GM21360 (cell line): ENCODE measurements at regions not wholly inside any gene's neighbourhood (a gene's known extent, or its start where the extent isn't known, plus 50 kb on each side); places are given as distances from the start of the nearest gene placed in this dataset.
"Not testable (repeated sequence)": the region's sequence is repeated elsewhere in the genome, so short reads cannot be mapped to it uniquely, and the experiment has no call there.

ENCODE experiments used
- ATAC-seq: cut with Tn5 transposase; IDR thresholded peaks from one replicate; pipeline ENCODE4 v1.9.1; 2021; ENCODE audit warnings: mild to moderate bottlenecking, moderate library complexity; ENCODE audit not compliant: unreplicated experiment

- ATAC-seq: no peak
Observed at GRCh38 chr12:70069221-70070105, 173.8 kb upstream of the CNOT2 start.

DNA sequence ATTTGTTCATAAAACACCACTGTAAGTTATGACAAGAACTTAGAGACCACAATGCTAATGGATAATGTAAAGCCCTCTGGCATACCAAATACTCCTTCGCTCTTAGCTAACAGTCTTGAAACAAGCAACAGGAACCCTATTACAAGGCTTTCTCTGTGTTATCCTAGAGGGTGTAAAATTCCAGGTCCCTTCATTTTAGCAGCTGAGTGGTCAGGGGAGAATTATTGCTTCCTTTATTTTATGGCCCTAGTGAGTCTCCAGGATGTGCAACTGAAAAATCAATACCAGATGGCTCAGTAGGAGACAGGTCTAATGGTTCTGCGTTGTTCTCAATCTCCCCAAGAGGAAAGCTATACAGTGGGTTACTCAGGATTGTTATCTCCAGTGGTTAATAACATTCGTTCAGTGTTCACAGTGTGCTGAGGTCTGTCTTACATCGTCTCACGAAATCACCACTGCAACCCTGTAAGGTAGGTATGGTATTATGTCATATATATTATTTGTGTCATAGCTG is 172.7 kb upstream of the CNOT2 start:
- ATAC-seq: no peak

DNA sequence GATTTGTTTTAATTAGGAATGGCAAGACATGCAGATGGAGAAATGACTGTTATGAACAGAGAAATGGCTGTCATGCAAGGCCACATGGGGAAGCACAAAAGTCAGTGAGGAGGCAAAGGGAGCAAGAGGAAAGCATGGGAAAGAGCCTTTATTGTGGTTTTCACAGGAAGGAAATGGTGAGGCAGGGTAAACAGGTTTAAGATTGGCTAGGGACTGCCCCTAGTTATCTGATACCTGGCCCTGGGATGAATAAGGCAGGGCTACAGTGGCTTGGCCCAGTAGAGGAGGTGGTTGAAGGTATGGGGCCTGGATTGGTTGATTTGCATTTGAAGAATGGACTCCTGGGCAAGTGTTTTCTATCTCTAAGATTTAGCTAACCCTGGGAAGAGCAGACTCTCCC is 168.7 kb upstream of the CNOT2 start:
- ATAC-seq: no peak

DNA sequence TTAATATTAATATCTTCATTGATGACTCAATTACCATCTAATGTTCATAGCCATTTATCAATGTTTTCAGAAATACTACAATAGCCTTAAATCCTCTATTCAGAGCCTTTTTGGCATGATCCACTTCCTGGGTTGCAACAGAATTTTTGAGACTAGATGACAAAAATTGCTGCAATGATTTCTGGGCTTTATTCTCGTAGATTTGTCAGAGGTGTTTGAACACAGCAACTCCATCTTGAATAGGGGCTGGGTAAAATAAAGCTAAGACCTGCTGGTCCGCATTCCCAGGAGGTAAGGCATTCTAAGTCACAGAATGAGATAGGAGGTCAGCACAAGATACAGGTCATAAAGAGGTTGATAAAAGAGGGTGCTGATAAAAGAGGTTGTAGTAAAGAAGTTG is 165.8 kb upstream of the CNOT2 start:
- no peak for ATAC-seq

- no peak for ATAC-seq
Observed at GRCh38 chr12:70078161-70078560, 165.1 kb upstream of the CNOT2 start.

GRCh38 chr12:70080566-70080965 is 162.7 kb upstream of the CNOT2 start:
- ATAC-seq: no peak

DNA sequence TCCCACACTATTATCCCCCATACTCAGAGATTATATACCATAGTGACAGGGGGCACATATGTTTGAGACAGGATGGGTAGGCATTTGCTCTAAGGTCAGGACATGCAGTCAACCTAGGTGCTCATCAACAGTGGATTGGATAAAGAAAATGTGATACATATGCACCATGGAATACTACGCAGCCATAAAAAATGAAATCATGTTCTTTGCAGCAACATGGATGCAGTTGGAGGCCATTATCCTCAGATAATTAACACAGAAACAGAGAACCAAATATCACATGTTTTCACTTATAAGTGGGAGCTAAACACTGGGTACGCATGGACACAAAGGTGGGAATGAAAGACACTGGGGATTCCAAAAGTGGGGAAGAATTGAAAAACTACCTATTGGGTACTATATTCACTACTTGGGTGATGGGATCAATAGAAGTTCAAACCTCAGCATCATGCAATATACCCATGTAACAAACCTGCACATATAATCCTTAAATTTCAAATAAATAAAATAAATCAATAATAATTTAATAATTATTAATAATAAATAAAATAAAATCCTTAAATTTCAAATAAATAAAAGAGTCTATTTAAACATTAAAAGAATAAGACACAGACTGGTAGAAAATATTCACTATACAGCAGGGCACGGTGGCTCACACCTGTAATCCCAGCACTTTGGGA is 160.1 kb upstream of the CNOT2 start:
- ATAC-seq: no peak

- ATAC-seq: no peak
Observed at GRCh38 chr12:70083677-70084020, 159.6 kb upstream of the CNOT2 start.

DNA sequence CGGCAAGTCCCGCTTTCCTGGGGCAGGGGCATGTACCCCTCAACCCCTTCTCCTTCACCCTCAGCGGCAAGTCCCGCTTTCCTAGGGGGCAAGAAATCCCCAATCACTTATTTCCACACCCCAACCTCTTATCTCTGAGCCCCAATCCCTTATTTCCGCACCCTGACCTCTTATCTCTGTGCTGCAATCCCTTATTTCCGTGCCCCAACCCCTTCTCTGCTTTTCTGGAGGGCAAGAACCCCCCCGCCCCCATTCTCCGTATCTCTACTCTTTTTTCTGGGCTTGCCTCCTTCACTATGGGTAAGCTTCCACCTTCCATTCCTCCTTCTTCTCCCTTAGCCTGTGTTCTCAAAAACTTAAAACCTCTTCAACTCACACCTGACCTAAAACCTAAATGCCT is 156.9 kb upstream of the CNOT2 start:
- not testable (repeated sequence) for ATAC-seq

DNA sequence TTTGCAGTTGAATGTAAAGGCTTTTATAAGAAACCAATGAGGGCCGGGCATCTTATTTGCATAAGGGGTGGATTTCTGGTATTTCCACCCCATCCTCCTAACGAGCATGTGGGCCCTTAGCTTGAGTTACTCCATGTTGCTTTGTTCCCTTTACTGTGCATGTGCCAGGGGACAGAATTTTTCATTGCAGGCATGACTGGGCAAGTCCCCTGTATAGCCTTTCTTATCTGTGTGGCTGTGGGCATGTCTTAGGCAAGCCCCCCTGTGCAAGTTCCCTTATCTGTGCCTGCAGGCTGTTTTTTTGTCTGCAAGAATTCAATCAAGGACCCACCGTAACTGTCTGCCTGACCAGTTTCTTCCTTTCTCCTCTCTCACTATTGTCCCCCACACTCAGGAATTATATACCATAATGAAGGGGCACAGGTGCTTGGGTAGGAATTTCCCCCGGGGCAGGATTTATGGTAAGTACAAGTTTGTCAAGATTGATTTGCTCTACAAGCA is 152.2 kb upstream of the CNOT2 start:
- ATAC-seq: no peak

- ATAC-seq: no peak
Observed at GRCh38 chr12:70094467-70094866, 148.8 kb upstream of the CNOT2 start.

GRCh38 chr12:70096759-70097410 is 146.3 kb upstream of the CNOT2 start:
- no peak for ATAC-seq

DNA sequence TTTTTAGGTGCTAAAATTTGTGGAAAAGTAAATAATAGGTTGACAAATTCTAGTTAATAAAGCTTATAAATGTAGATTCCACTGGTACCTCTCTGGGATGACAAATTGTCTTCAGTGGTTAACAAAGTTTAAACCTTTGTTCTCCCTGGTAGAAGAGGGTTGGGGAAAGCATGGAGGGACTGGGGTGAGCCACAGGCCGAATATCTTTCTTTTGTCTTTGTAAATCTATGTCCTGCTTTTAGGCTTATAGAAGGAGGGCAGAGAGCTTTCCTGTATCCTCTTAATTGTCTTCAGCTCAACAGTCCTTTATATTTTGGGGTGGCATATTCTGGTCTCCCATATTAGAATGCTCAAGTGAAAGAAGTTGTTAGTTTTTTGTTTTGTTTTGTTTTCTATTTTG is 142.2 kb upstream of the CNOT2 start:
- no peak for ATAC-seq

GRCh38 chr12:70106347-70106746 is 136.9 kb upstream of the CNOT2 start:
- no peak for ATAC-seq

- ATAC-seq: no peak
Observed at GRCh38 chr12:70110085-70110484, 133.1 kb upstream of the CNOT2 start.

GRCh38 chr12:70117670-70118069 is 125.6 kb upstream of the CNOT2 start:
- no peak for ATAC-seq

DNA sequence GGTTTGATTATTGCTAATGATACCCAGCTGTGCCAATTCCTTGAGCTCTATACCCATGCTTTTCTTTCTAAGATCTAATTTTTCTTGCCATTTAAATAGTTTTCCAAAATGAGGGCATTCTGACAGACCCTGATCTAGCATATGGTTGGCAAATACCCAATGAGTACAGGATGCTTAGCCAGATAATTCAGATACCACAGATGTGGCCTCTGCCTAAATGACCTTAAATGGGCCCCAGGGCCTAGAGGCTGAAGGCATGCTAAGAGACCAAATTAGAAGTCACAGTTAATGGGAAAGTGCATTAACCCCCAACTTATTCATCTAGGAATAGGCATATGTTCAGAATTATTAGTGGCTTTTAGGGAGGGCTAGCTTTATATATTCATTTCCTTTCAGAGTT is 122.3 kb upstream of the CNOT2 start:
- no peak for ATAC-seq

DNA sequence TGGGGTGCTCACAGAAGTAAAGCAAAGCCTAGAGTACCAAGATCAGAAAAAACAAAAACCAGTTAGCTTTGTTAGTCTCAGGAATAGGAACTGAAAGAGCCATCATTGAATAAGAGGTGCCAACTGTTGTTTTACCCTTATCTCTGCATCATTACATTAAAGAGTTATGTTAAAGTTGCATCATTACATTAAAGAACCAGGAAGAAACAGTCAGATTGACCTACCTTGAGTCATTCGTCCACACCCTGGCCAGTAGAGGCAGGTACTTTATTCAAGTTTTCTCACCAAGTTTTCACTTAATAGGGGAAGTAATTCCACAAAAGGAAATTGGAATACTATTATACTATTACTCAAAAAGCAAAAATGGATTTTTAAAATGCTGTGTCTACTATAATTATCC is 121.7 kb upstream of the CNOT2 start:
- ATAC-seq: no peak

- no peak for ATAC-seq
Observed at GRCh38 chr12:70122804-70123203, 120.4 kb upstream of the CNOT2 start.

DNA sequence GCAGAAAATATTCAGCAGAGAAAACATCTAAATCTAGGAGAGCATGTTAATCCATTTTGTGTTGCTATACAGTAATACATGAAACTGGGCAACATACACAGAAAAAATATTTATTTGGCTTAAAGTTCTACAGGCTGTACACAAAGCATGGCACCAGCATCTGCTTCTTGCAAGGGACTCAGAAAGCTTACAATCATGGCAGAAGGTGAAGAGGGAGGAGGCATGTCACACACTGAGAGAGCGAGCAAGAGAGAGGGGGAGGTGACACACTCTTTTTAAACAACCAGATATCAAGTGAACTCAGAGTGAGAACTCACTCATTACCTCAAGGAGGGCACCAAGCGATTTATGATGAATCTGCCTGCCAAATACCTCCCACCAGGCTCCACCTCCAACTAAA is 94.2 kb upstream of the CNOT2 start:
- no peak for ATAC-seq

DNA sequence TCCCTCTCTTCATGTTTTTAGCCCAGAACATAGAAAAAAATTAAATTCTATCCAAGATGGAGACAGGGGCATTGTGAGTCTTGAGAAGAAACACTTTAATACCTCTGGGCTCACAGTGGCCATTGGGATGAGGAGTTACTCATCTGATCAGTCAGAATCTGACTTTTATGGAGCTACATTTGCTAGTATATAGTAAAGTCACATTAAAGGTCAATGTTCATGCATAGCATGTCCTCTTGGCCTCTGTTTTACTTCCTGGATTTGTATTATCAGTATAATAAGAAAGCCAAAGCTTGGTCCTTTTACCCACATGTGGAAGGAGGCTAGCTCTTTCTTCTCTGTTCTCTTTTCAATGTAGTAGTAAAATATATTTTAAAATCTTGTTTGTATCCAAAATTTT is 93.6 kb upstream of the CNOT2 start:
- ATAC-seq: no peak

GRCh38 chr12:70150230-70150629 is 93.0 kb upstream of the CNOT2 start:
- no peak for ATAC-seq
